H1 (cell line): ENCODE measurements at regions not wholly inside any gene's neighbourhood (a gene's known extent, or its start where the extent isn't known, plus 50 kb on each side); places are given as distances from the start of the nearest gene placed in this dataset.

Experiments
- CTCF ChIA-PET: fragments of 300-600 bp; sonication (Branson Sonifier 250); formaldehyde crosslinking; loops from one replicate; lab custom pipeline; 2021; ENCODE audit not compliant: partially characterized antibody; lab: Charles Lee
- POLR2A ChIA-PET: fragments of 300-600 bp; sonication (Branson Sonifier 250); formaldehyde crosslinking; loops from one replicate; lab custom pipeline; 2021; ENCODE audit warnings: inconsistent platforms; ENCODE audit not compliant: partially characterized antibody; lab: Charles Lee
- DNase-seq, 2 experiments: peaks; one replicate each; pipeline versions ENCODE4 v3.0.0 to v3.0.0-alpha.2; 2010 to 2022; ENCODE audit warnings: low spot score in 2 of 2, low read depth in 1 of 2, mixed read lengths in 1 of 2
- FAIRE-seq: peaks from 2 replicates; lab custom pipeline; 2011; peaks lifted over from hg19 to GRCh38; lab: Jason Lieb, UNC
- H2AFZ ChIP-seq: 2 replicates; pipeline ENCODE4 v1.8.1; 2012; ENCODE audit warnings: low read length, inconsistent platforms
- H2AK5ac ChIP-seq: 2 replicates; pipeline ENCODE4 v1.6.1; 2013; ENCODE audit warnings: low read depth, low read length
- H2BK120ac ChIP-seq: replicated peaks from 2 replicates; pipeline ENCODE3; 2013; ENCODE audit warnings: low read depth, low read length, inconsistent platforms
- H2BK12ac ChIP-seq: 2 replicates; pipeline ENCODE4 v1.6.1; 2013; ENCODE audit warnings: low read depth, low read length
- H2BK15ac ChIP-seq: 2 replicates; pipeline ENCODE4 v1.6.1; 2013; ENCODE audit warnings: low read length
- H2BK20ac ChIP-seq: 2 replicates; pipeline ENCODE4 v1.6.1; 2013; ENCODE audit warnings: low read length
- H2BK5ac ChIP-seq: 2 replicates; pipeline ENCODE4 v1.6.1; 2013; ENCODE audit warnings: low read depth, low read length
- H3K14ac ChIP-seq: 2 replicates; pipeline ENCODE4 v1.6.1; 2013; ENCODE audit warnings: inconsistent platforms; ENCODE audit not compliant: insufficient read length
- H3K18ac ChIP-seq: 2 replicates; pipeline ENCODE4 v1.6.1; 2013; ENCODE audit warnings: low read length; ENCODE audit errors: extremely low read depth
- H3K23ac ChIP-seq: 2 replicates; pipeline ENCODE4 v1.6.1; 2013; ENCODE audit warnings: inconsistent platforms; ENCODE audit not compliant: insufficient read length
- H3K23me2 ChIP-seq: 2 replicates; pipeline ENCODE4 v1.6.1; 2013; ENCODE audit warnings: low read depth, low read length
- H3K27ac ChIP-seq: 2 replicates; pipeline ENCODE4 v1.6.1; 2011; ENCODE audit warnings: low read depth, low read length, inconsistent platforms
- H3K27me3 ChIP-seq, 4 experiments: replicated peaks in 1 of 4; 1 replicate in 1 of 4; 2 replicates in 3 of 4; pipeline versions ENCODE4 v1.6.1 to v1.8.1; 2011 to 2013; ENCODE audit warnings: low read length in 3 of 4, mild to moderate bottlenecking in 3 of 4, inconsistent platforms in 2 of 4, mixed read lengths in 2 of 4, moderate library complexity in 1 of 4; ENCODE audit not compliant: control insufficient read depth in 3 of 4, insufficient read depth in 3 of 4; ENCODE audit errors: extremely low read depth in 1 of 4
- H3K36me3 ChIP-seq, 4 experiments: 2 replicates each; pipeline versions ENCODE4 v1.6.1 to v1.8.1; 2011 to 2013; ENCODE audit warnings: mild to moderate bottlenecking in 4 of 4, low read length in 3 of 4, moderate library complexity in 2 of 4, control low read depth in 1 of 4, inconsistent platforms in 1 of 4; ENCODE audit not compliant: insufficient read depth in 4 of 4, control insufficient read depth in 2 of 4
- H3K4ac ChIP-seq: replicated peaks from 2 replicates; pipeline ENCODE3; 2013; ENCODE audit warnings: low read length, low read depth, mixed read lengths, inconsistent platforms; ENCODE audit not compliant: insufficient read length
- H3K4me1 ChIP-seq, 4 experiments: replicated peaks in 1 of 4; 1 replicate in 1 of 4; 2 replicates in 3 of 4; pipeline versions ENCODE4 v1.6.1 to v1.8.1; 2011 to 2013; ENCODE audit warnings: low read length in 3 of 4, inconsistent platforms in 2 of 4, mixed read lengths in 1 of 4; ENCODE audit not compliant: insufficient read depth in 4 of 4, control insufficient read depth in 3 of 4
- H3K4me2 ChIP-seq, 2 experiments: 2 replicates each; pipeline versions ENCODE4 v1.6.1 to v1.8.1; 2011 to 2013; ENCODE audit warnings: low read depth in 2 of 2, low read length in 2 of 2, control low read depth in 1 of 2, inconsistent platforms in 1 of 2, mild to moderate bottlenecking in 1 of 2; ENCODE audit not compliant: insufficient read depth in 1 of 2
- H3K4me3 ChIP-seq, 4 experiments: fragments of 200-600, 300-600 bp in 1 of 4; sonication (generic), shearing (Covaris generic), sonication (Bioruptor Twin) in 1 of 4; 2 replicates each; pipeline versions ENCODE4 v1.5.1 to v1.8.1; 2011 to 2016; ENCODE audit warnings: low read length in 4 of 4, low read depth in 3 of 4, control low read depth in 2 of 4, inconsistent platforms in 2 of 4, mild to moderate bottlenecking in 2 of 4, mixed read lengths in 1 of 4, moderate library complexity in 1 of 4; ENCODE audit not compliant: insufficient read depth in 2 of 4; ENCODE audit errors: extremely low read depth in 1 of 4
- H3K56ac ChIP-seq: replicated peaks from 2 replicates; pipeline ENCODE3; 2013; ENCODE audit warnings: low read depth, mild to moderate bottlenecking, mixed read lengths, low read length, inconsistent platforms; ENCODE audit not compliant: insufficient read length
- H3K79me1 ChIP-seq: 2 replicates; pipeline ENCODE4 v1.6.1; 2013; ENCODE audit warnings: low read depth, low read length, control low read depth
- H3K79me2 ChIP-seq, 2 experiments: 2 replicates each; pipeline versions ENCODE4 v1.6.1 to v1.8.1; 2012 to 2013; ENCODE audit warnings: low read length in 2 of 2, mild to moderate bottlenecking in 2 of 2, inconsistent platforms in 1 of 2; ENCODE audit not compliant: insufficient read depth in 2 of 2, control insufficient read depth in 1 of 2
- H3K9ac ChIP-seq, 4 experiments: replicated peaks in 1 of 4; 1 replicate in 1 of 4; 2 replicates in 3 of 4; pipeline versions ENCODE4 v1.6.1 to v1.8.1; 2011 to 2013; ENCODE audit warnings: low read depth in 3 of 4, low read length in 3 of 4, control low read depth in 2 of 4, mild to moderate bottlenecking in 2 of 4, moderate library complexity in 2 of 4, inconsistent platforms in 1 of 4; ENCODE audit errors: extremely low read depth in 1 of 4
- H3K9me3 ChIP-seq, 2 experiments: 2 replicates each; pipeline versions ENCODE4 v1.6.1 to v1.8.1; 2012 to 2013; ENCODE audit warnings: mild to moderate bottlenecking in 2 of 2, moderate library complexity in 2 of 2, control low read depth in 1 of 2, inconsistent platforms in 1 of 2, low read depth in 1 of 2, low read length in 1 of 2, mixed read lengths in 1 of 2; ENCODE audit not compliant: insufficient read depth in 2 of 2
- H4K20me1 ChIP-seq, 2 experiments: replicated peaks in 1 of 2; 2 replicates each; pipeline versions ENCODE3 to v1.8.1; 2011 to 2013; ENCODE audit warnings: inconsistent platforms in 2 of 2, low read length in 2 of 2, mild to moderate bottlenecking in 1 of 2; ENCODE audit not compliant: insufficient read depth in 2 of 2, control insufficient read depth in 1 of 2
- H4K5ac ChIP-seq: 2 replicates; pipeline ENCODE4 v1.6.1; 2013; ENCODE audit warnings: low read length, low read depth, mixed read lengths, inconsistent platforms; ENCODE audit not compliant: insufficient read length
- H4K8ac ChIP-seq: 2 replicates; pipeline ENCODE4 v1.8.0; 2013; ENCODE audit warnings: mild to moderate bottlenecking, moderate library complexity, low read length, inconsistent platforms; ENCODE audit not compliant: insufficient read depth; ENCODE audit errors: extremely low read depth
- H4K91ac ChIP-seq: replicated peaks from 2 replicates; pipeline ENCODE3; 2013; ENCODE audit warnings: low read length, mixed read lengths, inconsistent platforms; ENCODE audit not compliant: insufficient read length
- CBX5 ChIP-seq: fragments of 300-800, 300-1000 bp; sonication (generic); IDR thresholded peaks from 2 replicates; pipeline ENCODE4 v1.7.1; 2016; ENCODE audit warnings: antibody characterized with exemption, low read length, low read depth
- KDM5A ChIP-seq: fragments of 200-600 bp; IDR thresholded peaks from 2 replicates; pipeline ENCODE4 v1.7.1; 2012; ENCODE audit warnings: mild to moderate bottlenecking, low read length, inconsistent platforms, mixed read lengths
- RFX5 ChIP-seq: IDR thresholded peaks from 2 replicates; pipeline ENCODE4 v1.6.1; 2011; ENCODE audit warnings: low read depth, low read length, improper control_type of control experiment, borderline replicate concordance
- RNF2 ChIP-seq: fragments of 200-900, 300-1000 bp; sonication (generic); IDR thresholded peaks from 2 replicates; pipeline ENCODE4 v1.7.1; 2016; ENCODE audit warnings: borderline replicate concordance, low read depth, mild to moderate bottlenecking, antibody characterized with exemption, low read length; ENCODE audit not compliant: poor library complexity, severe bottlenecking; ENCODE audit errors: missing control alignments
- RXRA ChIP-seq: IDR thresholded peaks from 2 replicates; pipeline ENCODE4 v1.6.1; 2011; ENCODE audit warnings: low read depth, mild to moderate bottlenecking, low read length, moderate library complexity; ENCODE audit not compliant: insufficient read depth
- SP4 ChIP-seq: IDR thresholded peaks from 2 replicates; pipeline ENCODE4 v1.6.1; 2012; ENCODE audit warnings: low read length, inconsistent platforms
- WGBS, 2 experiments: shearing (Covaris generic) in 1 of 2; methylation state at CpG; one replicate each; pipeline versions ENCODE4 v1.1.6 to v1.1.7; 2013 to 2015; ENCODE audit warnings: low lambda C conversion rate in 2 of 2, mixed read lengths in 2 of 2, inconsistent platforms in 1 of 2, low coverage in 1 of 2, missing lambda C conversion rate in 1 of 2; ENCODE audit not compliant: insufficient replicate concordance in 2 of 2, insufficient coverage in 1 of 2, insufficient read length in 1 of 2; ENCODE audit errors: extremely low coverage in 1 of 2, missing lambda C conversion rate in 1 of 2; 5-methylcytosine and 5-hydroxymethylcytosine counted together

DNA sequence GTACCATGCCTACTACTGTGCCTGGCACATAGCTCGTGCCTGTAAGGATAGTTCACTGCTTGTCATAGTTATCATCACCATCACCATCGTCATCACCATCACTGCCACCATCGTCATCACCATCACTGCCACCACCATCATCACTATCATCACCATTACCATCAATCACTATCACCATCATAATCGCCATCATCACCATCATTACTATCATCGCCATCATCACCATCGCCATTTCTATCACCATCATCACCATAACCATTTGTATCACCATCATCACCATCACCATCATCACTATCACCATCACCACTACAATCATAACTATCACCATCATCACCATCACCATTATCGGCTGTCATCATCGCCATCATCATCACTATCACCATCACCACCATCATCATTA lies 107.1 kb downstream of the TUBA3C start:
- Histone ChIP-seq H3K27ac (no peak overlapping the region), H3K27me3 (no peaks in the 10 kb centered on the region), H3K79me2 (no peaks in the 10 kb centered on the region), H3K4ac (no peak overlapping the region), H3K36me3 (no peaks in the 10 kb centered on the region), H4K5ac (no peak overlapping the region)
- WGBS, 2 experiments, result 79% methylated on average over 8 of the region's 8 CpGs; no CpG with 5 or more reads in 1 of the 2 experiments
- TF ChIP-seq RXRA, result no peak
- no peak for TF ChIP-seq SP4
- TF ChIP-seq RNF2, result no peak
- no peak for TF ChIP-seq RFX5
- TF ChIP-seq CBX5, result no peak
- no peak for TF ChIP-seq KDM5A
- TF ChIP-seq, all 59 proteins: peak for 0
- Histone ChIP-seq H2AK5ac (no peak overlapping the region), H4K8ac (no peak overlapping the region), H4K20me1 (peaks cover 0 to 4% of the 10 kb centered on the region in 2 experiments), H2AFZ (no peak overlapping the region), H3K79me1 (no peaks in the 10 kb centered on the region), H2BK5ac (no peak overlapping the region), H3K9ac (no peak overlapping the region), H3K18ac (no peak overlapping the region), H3K23me2 (peaks cover 4% of the 10 kb centered on the region; the same call in 1 of the 2 replicates), H3K56ac (peak overlapping the region; percentile 59), H2BK12ac (no peak overlapping the region), H3K4me2 (no peak overlapping the region), H3K4me1 (no peaks in the 10 kb centered on the region), H3K9me3 (peaks cover 60 to 92% of the 10 kb centered on the region in 2 experiments), H2BK20ac (no peak overlapping the region), H3K14ac (no peak overlapping the region), H2BK120ac (no peak overlapping the region), H3K23ac (no peak overlapping the region), H4K91ac (no peak overlapping the region), H3K4me3 (no peak overlapping the region), H2BK15ac (no peak overlapping the region)
- DNase-seq, result no peak
- no peak for FAIRE-seq
- ChIA-PET CTCF (no interaction called here), POLR2A (no interaction called here)
